Parathyroid adenoma (tissue), 2 donors: ENCODE measurements at regions not wholly inside any gene's neighbourhood (a gene's known extent, or its start where the extent isn't known, plus 50 kb on each side); places are given as distances from the start of the nearest gene placed in this dataset.
"Not testable (repeated sequence)": the region's sequence is repeated elsewhere in the genome, so short reads cannot be mapped to it uniquely, and the experiment has no call there.

Experiments used
- H2AFZ ChIP-seq: fragments of 300-600 bp; sonication (generic); one replicate; pipeline ENCODE4 v1.7.0; 2017; ENCODE audit warnings: antibody characterized with exemption, mild to moderate bottlenecking
- H3K27ac ChIP-seq: fragments of 300-600 bp; sonication (generic); one replicate; pipeline ENCODE4 v1.7.0; 2017
- H3K27me3 ChIP-seq: fragments of 300-600 bp; sonication (generic); one replicate; pipeline ENCODE4 v1.7.0; 2017; ENCODE audit warnings: low read length; ENCODE audit not compliant: control insufficient read depth, insufficient read depth
- H3K36me3 ChIP-seq: fragments of 300-600 bp; sonication (generic); one replicate; pipeline ENCODE4 v1.7.0; 2017; ENCODE audit warnings: low read length; ENCODE audit not compliant: control insufficient read depth, insufficient read depth
- H3K4me1 ChIP-seq: fragments of 300-600 bp; sonication (generic); one replicate; pipeline ENCODE4 v1.7.0; 2017; ENCODE audit warnings: control low read depth
- H3K4me2 ChIP-seq: fragments of 300-600 bp; sonication (generic); one replicate; pipeline ENCODE4 v1.7.0; 2017; ENCODE audit warnings: low read length
- H3K4me3 ChIP-seq: fragments of 300-600 bp; sonication (generic); one replicate; pipeline ENCODE4 v1.7.0; 2017; ENCODE audit warnings: low read depth, low read length
- H3K79me2 ChIP-seq: fragments of 300-600 bp; sonication (generic); one replicate; pipeline ENCODE4 v1.7.0; 2017; ENCODE audit warnings: control low read depth
- H3K9ac ChIP-seq: fragments of 300-600 bp; sonication (generic); one replicate; pipeline ENCODE4 v1.7.0; 2017; ENCODE audit warnings: mild to moderate bottlenecking
- H3K9me3 ChIP-seq: fragments of 300-600 bp; sonication (generic); one replicate; pipeline ENCODE4 v1.7.0; 2017; ENCODE audit warnings: low read length; ENCODE audit not compliant: control insufficient read depth
- TF ChIP-seq, protein P1 (sequence below): fragments of 300-600 bp; sonication (generic); IDR thresholded peaks from one replicate; pipeline ENCODE4 v1.7.0; 2017; ENCODE audit warnings: antibody characterized with exemption, mild to moderate bottlenecking
- donor health status: primary hyperparathyroidism.

GRCh38 chr9:71442937-71443336 lies 321.5 kb upstream of the TRPM3 start:
- H3K4me2 ChIP-seq = no peak overlapping the region
- H3K27me3 ChIP-seq = no peaks in the 10 kb centered on the region
- TF ChIP-seq, protein P1, sequence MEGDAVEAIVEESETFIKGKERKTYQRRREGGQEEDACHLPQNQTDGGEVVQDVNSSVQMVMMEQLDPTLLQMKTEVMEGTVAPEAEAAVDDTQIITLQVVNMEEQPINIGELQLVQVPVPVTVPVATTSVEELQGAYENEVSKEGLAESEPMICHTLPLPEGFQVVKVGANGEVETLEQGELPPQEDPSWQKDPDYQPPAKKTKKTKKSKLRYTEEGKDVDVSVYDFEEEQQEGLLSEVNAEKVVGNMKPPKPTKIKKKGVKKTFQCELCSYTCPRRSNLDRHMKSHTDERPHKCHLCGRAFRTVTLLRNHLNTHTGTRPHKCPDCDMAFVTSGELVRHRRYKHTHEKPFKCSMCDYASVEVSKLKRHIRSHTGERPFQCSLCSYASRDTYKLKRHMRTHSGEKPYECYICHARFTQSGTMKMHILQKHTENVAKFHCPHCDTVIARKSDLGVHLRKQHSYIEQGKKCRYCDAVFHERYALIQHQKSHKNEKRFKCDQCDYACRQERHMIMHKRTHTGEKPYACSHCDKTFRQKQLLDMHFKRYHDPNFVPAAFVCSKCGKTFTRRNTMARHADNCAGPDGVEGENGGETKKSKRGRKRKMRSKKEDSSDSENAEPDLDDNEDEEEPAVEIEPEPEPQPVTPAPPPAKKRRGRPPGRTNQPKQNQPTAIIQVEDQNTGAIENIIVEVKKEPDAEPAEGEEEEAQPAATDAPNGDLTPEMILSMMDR = no peak
- no peaks in the 10 kb centered on the region for H3K4me1 ChIP-seq
- H2AFZ ChIP-seq = no peak overlapping the region
- H3K27ac ChIP-seq = no peak overlapping the region
- H3K36me3 ChIP-seq = no peaks in the 10 kb centered on the region
- H3K79me2 ChIP-seq = no peaks in the 10 kb centered on the region
- H3K4me3 ChIP-seq = no peak overlapping the region
- H3K9me3 ChIP-seq = no peaks in the 10 kb centered on the region
- no peak overlapping the region for H3K9ac ChIP-seq

- no peak overlapping the region for H3K27ac ChIP-seq
- TF ChIP-seq, protein P1 = no peak
- no peak overlapping the region for H3K9ac ChIP-seq
- no peak overlapping the region for H2AFZ ChIP-seq
- no peaks in the 10 kb centered on the region for H3K27me3 ChIP-seq
- no peaks in the 10 kb centered on the region for H3K9me3 ChIP-seq
- no peak overlapping the region for H3K4me3 ChIP-seq
- no peak overlapping the region for H3K4me2 ChIP-seq
- no peaks in the 10 kb centered on the region for H3K79me2 ChIP-seq
- no peaks in the 10 kb centered on the region for H3K36me3 ChIP-seq
- no peaks in the 10 kb centered on the region for H3K4me1 ChIP-seq
These were observed 319.8 kb upstream of the TRPM3 start for GRCh38 chr9:71441266-71441665.

GRCh38 chr9:71431931-71432330 lies 310.5 kb upstream of the TRPM3 start:
- Histone ChIP-seq H3K27me3 (no peaks in the 10 kb centered on the region), H3K79me2 (no peaks in the 10 kb centered on the region), H3K4me2 (no peak overlapping the region), H2AFZ (no peak overlapping the region), H3K27ac (no peak overlapping the region), H3K36me3 (no peaks in the 10 kb centered on the region), H3K9me3 (no peaks in the 10 kb centered on the region), H3K9ac (no peak overlapping the region), H3K4me3 (no peak overlapping the region), H3K4me1 (no peaks in the 10 kb centered on the region)
- TF ChIP-seq, protein P1 = no peak

DNA sequence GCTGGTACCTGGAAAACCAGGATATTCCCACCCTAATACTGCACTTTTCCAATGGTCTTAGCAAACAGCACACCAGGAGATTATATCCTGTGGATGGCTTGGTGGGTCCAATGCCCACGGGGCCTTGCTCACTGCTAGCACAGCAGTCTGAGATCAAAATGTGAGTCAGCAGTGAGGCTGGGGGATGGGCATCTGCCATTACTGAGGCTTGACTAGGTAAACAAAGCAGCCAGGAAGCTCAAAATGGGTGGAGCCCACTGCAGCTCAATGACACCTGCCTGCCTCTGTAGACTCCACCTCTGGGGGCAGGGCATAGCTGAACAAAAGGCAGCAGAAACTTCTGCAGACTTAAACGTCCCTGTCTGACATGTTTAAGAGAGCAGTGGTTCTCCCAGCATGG lies 285.9 kb upstream of the TRPM3 start:
- not testable (repeated sequence) for H3K79me2 ChIP-seq, H3K4me1 ChIP-seq, H2AFZ ChIP-seq, H3K4me2 ChIP-seq, H3K36me3 ChIP-seq, H3K9me3 ChIP-seq, H3K27ac ChIP-seq, H3K4me3 ChIP-seq, H3K27me3 ChIP-seq, H3K9ac ChIP-seq

GRCh38 chr9:71403106-71403505 lies 281.7 kb upstream of the TRPM3 start:
- no peak overlapping the region for H3K4me3 ChIP-seq
- H3K79me2 ChIP-seq = no peaks in the 10 kb centered on the region
- H3K27ac ChIP-seq = no peak overlapping the region
- no peak overlapping the region for H3K9ac ChIP-seq
- H3K4me1 ChIP-seq = no peaks in the 10 kb centered on the region
- H3K4me2 ChIP-seq = no peak overlapping the region
- H2AFZ ChIP-seq = no peak overlapping the region
- H3K9me3 ChIP-seq = no peaks in the 10 kb centered on the region
- no peaks in the 10 kb centered on the region for H3K36me3 ChIP-seq
- H3K27me3 ChIP-seq = no peaks in the 10 kb centered on the region
- TF ChIP-seq, protein P1 = no peak
